ENCODE measurements at regions not wholly inside any gene's neighbourhood (a gene's known extent, or its start where the extent isn't known, plus 50 kb on each side); places are given as distances from the start of the nearest gene placed in this dataset.

DNA sequence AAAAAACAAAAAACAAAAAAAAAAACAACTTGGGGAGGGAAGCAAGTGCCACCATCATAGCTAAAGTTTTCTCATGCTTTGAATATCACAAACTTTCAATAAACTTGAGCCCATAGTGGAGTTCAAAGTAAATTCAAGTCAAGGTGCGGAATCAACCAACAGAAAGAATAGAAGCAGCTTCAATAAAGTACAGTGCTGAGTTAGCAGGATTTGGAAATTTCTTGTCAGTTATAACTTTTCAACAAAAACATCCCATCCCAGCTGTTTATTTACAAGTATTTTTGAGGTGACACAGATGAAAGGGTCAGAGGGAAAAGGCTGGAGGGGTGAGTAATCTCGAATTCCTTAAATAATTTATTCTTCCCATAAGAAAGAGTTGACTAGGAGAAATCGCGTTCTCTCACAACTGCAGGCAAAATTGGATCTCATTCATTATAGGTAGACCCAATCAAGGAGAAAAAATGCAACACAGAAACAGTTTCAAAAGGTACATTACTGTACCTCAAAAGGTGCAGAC is 477.4 kb upstream of the RASGRP1 start:
- no peak for DNase-seq

GRCh38 chr15:39051626-39052322 is 487.2 kb upstream of the RASGRP1 start:
- no peak for DNase-seq

GRCh38 chr15:39052323-39052705 is 487.7 kb upstream of the RASGRP1 start:
- no peak for DNase-seq

DNA sequence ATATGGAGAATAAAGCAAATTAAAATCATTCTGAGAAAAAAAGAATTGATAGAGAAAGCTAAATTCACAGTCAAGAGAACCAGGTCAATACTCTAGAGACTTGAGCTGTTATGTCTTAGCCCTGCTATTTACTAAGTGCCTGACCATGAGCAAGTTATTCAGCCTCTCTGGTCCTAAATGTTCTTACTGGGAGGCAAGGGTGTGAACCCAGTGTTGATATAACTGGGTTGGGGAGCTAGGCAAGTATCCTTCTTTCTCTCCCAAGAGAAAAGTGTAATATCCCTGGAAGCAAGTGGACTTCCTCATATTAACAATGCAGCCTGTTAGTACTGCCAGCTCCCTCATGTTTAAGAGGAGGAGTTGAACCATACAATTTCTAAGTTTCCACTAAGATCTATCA is 488.9 kb upstream of the RASGRP1 start:
- DNase-seq: no peak

DNA sequence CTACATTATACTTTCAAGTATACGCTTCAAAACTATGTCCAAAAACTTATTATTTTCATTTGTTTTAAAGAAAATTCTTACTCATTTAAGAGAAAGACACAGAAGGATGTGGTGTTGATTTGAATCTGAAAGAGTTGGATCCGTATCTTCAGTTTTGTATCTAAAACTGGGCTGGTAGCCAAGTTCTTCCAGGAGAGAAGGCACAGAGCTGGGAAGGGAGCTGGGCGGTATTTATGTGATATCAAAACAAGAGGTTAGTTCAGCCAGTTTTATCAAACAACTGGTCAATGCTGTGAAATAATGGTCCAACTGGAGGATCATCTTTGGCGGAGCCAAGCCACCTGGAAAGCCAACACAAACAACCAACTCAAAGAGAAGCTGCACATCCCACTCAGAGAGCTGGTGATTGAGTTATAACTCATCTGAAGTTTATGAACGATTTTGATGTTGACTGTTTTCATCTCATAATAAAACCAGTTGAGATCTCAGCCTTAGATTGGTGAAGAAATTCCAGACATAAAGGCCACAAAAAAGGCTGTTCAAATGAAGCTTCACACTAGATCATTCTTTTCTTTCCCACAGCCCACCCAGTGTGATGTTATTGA is 489.6 kb upstream of the RASGRP1 start:
- DNase-seq: no peak

GRCh38 chr15:39056357-39056756 is 491.7 kb upstream of the RASGRP1 start:
- no peak for DNase-seq

DNA sequence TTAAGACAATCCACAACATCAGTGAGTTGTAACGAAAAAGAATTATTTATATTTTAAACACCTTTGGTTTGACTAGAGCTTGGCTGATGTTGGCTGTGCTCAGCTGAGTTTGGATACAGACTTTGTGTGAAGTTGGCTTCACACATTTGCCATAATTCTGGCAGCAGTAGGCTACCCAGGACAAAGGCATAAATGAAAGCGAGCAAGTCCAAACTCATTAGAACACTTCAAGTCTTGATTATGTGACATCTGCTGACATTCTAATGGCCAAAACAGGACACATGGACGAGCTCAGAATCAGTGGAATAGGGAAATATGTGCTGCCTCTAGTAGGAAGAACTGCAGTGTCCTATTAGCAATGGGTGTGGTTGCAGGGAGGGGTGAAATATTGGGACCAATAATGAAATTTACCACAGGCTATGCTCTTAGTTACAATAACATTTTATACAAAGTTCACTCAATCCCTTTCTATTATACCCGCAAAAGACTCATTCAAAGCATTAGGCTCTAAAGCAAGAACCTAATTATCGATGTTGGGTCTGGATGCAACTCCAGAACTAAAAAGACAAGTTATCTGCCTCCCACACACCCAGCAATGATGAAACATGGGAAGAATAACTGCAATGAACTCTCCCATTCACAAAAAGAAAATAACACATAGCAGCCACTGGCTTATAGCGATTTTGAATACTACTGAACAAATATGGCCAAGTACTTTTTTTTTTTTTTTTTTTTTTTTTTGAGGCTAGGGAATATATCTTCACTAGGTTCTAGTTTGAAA is 493.9 kb upstream of the RASGRP1 start:
- no peak for DNase-seq

- DNase-seq: no peak
Observed at GRCh38 chr15:39059917-39060316, 495.3 kb upstream of the RASGRP1 start.

GRCh38 chr15:39061952-39062464 is 497.4 kb upstream of the RASGRP1 start:
- DNase-seq: no peak

GRCh38 chr15:39066677-39067076 is 502.1 kb upstream of the RASGRP1 start:
- no peak for DNase-seq

- DNase-seq: no peak
Observed at GRCh38 chr15:39074341-39074985, 506.4 kb upstream of the THBS1 start.

- DNase-seq: no peak
Observed at GRCh38 chr15:39075311-39075710, 505.6 kb upstream of the THBS1 start.

- no peak for DNase-seq
Observed at GRCh38 chr15:39075756-39076341, 505.0 kb upstream of the THBS1 start.

- DNase-seq: no peak
Observed at GRCh38 chr15:39078026-39078425, 502.9 kb upstream of the THBS1 start.

DNA sequence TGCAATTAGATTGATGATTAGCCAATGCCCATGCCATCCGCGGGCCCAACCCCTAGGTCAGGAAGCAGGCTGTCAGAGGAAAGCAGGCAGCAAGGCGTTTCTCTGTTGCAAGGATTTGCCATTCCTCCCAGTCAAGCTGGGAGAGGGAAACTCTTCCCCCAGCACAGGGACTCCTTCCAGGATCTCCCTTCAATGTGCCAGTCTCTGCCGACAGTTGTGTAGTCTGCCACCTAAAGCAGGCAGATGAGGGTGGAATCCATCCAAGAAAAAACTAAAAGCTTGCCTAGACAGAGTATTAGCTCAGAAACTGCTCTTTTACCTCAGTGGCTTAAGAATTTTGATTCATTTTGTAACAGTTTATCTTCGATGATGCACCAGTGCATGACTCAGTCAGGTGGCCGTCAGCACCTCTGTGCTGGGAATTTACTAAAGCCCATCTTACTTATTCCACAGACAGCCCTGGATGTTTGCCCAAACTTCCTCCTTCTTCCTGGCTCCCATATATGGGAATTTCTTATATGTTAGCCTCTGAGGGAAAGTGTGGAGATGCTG is 501.5 kb upstream of the THBS1 start:
- peak; percentile 8 for DNase-seq

DNA sequence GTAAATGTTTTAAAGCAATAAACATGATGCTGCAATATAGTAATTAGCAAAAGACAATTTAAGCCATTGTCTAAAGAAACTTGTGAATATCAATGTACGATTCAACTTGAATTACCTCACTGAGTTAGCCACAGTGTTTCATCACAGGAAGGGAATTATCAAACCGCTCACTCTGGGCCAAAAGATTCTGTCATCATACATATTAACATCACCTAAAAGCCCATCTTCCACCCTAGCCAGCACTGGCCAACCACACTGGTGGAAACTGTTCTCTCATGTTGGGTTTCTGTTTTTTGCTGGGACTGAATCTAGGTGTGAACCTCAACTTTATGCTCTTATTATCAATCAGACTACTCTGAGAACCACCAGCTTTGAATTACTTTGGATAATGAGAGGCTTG is 497.7 kb upstream of the THBS1 start:
- DNase-seq: no peak

DNA sequence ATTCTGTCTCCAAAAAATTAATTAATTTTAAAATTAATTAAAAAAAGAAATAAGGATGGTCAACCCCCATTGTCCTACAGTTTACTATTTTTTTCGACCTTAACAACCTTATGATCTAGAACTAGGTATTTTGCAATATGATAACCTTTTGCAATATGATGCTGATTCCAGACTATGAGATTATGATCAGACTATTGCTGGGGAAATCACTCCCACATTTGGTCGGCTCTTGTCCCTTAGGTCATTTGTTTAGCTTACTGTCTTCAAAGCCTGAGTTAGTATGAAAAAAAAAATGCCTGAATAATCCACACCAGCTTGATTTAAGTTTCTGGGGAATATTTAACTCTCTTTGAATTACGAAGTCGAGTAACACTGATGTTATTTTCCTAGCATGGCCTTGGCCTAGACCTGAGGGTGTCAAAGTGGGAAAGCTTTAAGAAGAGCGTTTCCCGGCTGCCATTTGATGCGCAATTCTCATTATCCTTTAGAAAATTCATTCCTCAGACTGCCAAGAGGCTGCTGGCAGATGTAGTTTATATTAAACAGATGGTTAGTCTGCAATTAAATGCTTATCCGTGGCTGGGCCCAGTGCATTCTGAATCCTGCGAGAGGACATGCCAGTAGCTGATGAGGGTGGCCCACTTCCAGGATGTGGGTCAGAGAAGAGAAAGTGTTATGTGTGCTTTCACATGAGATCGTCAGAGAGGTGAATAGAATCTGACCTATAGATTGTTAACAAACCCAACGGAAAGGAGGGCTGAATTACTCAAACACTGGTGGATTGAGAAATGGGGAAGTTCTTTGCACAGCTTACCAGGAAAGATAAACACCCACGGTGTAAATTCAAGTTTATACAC is 496.0 kb upstream of the THBS1 start:
- no peak for DNase-seq

DNA sequence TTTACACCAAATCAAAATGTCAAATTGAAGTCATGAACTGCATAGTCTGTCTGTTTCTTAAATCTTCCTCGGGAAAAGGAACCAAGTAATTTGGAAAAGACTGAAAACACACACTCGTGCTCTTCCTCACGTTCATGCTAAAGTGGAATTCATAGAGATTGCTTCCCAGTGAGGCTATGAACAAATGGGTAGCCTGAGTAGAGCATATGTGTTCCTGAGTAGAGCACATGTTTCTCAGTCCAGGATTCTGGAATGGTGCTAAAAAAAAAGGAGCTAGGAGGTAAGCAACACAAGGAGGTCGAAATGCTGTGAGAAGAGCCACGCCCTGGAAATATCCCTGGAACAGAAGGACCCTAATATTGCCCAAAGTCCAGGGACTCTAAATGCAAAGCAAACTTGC is 494.2 kb upstream of the THBS1 start:
- no peak for DNase-seq

DNA sequence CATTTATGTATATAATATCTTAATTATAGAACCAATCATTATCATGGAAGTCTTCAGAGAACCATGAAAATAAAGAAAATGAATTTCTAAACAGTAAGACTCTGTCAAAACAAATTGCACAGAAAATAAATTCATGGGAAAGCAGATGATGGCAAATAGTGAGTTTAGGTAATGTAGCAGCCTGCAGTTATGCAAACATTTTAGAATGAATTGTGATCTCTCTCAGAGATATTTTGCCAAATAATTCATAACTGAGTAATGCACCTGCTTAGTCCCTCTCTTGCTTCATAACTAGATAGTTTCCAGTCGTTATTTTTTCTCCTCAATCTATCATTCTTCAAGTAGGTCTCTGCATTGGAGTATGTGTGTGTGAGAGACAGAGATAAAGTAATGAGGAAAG is 492.7 kb upstream of the THBS1 start:
- no peak for DNase-seq

DNA sequence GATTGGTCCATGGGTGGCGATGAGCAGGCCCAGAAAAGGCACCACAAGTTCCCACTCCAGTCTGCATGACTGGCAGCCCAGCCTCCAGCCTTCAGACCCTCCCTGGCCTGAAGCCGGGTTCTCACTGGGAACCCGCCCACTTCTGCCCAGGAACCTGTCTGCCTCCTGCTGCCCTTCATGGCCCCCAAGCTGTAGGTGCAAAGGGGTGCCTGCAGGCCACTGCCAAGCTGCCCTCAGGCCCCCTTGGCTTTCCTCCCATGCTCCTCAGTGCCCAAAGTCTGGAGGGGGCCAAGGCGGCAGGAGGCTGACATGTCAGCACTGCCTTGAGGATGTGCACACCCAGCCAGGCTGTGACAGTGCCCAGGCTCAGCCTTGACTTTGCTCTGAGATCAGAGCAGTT is 488.5 kb upstream of the THBS1 start:
- DNase-seq: no peak

DNA sequence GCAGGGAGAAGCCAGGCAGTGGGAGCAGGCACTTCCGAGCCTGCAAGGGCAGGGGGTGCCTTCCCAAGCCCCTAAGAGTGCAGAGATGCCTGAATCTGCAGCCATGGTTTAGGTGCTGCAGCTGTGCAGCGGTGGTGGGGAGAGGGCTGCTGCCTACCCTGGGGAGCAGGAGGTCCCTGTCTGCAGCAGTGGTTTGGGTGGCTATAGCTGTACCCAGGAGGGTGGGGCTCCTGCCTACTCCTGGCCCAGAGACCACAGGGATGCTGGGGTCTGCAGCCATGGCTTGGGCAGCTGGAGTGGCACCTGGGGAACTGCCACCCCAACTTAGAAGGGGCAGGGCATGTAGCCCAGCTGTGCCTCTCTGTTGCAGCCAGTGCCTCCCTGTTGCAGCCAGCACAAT is 488.1 kb upstream of the THBS1 start:
- DNase-seq: no peak

DNA sequence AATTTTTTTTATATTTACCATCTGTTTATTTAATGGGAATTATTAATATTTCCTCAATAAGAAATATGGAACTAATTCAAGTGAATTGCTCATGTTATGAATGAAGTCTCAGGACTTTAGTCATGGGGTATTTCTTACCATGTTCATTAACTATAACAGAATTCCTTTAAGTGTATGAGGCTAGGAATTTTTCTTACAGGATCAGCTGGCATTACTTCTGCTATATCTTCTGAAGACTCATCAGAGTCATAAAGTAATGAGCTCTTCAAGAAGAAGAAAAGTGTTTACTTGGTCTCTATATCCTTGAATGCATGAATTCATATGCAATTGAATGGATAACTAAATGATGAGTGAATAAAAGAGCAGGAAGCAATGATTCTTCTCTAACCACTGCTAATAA is 486.8 kb upstream of the THBS1 start:
- DNase-seq: no peak

Measured in T1000 (cell line).